ENCODE measurements at regions not wholly inside any gene's neighbourhood (a gene's known extent, or its start where the extent isn't known, plus 50 kb on each side); places are given as distances from the start of the nearest gene placed in this dataset.

DNA sequence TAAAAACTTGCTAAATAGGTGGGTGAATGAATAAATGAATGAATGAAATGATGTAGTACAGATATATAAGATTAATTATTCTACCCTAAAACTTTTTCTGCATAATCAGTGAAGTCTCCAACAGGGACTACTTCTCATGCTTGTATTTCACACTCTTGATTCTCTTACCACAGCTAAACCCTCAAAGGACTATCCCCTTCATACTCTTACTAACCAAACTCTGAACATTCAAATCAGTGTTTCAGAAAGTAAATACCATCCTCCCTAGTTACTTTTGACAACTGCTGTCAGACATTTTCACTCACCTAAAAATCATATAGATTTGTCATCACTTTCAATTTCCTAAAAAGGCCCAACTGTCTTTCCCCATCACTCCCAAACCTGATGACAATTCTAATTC, 234.3 kb upstream of the HHIP start:
- TF ChIP-seq JUN (IDR thresholded peaks at IDR 0.05; ENCODE audit: low read depth, low read length) (no peak), BRCA1 (IDR thresholded peaks at IDR 0.05; ENCODE audit: low read depth, low read length) (no peak), RAD21 (IDR thresholded peaks at IDR 0.05 in 1 of 2, conservative IDR thresholded peaks at IDR 0.05 in 1 of 2; ENCODE audit: low read depth in 2 of 2, low read length in 2 of 2) (no peak)
- TF ChIP-seq, protein P1, sequence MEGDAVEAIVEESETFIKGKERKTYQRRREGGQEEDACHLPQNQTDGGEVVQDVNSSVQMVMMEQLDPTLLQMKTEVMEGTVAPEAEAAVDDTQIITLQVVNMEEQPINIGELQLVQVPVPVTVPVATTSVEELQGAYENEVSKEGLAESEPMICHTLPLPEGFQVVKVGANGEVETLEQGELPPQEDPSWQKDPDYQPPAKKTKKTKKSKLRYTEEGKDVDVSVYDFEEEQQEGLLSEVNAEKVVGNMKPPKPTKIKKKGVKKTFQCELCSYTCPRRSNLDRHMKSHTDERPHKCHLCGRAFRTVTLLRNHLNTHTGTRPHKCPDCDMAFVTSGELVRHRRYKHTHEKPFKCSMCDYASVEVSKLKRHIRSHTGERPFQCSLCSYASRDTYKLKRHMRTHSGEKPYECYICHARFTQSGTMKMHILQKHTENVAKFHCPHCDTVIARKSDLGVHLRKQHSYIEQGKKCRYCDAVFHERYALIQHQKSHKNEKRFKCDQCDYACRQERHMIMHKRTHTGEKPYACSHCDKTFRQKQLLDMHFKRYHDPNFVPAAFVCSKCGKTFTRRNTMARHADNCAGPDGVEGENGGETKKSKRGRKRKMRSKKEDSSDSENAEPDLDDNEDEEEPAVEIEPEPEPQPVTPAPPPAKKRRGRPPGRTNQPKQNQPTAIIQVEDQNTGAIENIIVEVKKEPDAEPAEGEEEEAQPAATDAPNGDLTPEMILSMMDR (IDR thresholded peaks at IDR 0.05; ENCODE audit: control extremely low read depth in 1 of 3, insufficient read depth in 1 of 3, low read depth in 1 of 3, low read length in 3 of 3), result no peak

Measured in H1 (cell line).